Ishikawa (cell line): ENCODE measurements at regions not wholly inside any gene's neighbourhood (a gene's known extent, or its start where the extent isn't known, plus 50 kb on each side); places are given as distances from the start of the nearest gene placed in this dataset.

Source experiments
- CEBPB ChIP-seq: IDR thresholded peaks from 2 replicates; pipeline ENCODE4 v1.6.1; 2012
- CREB1 ChIP-seq: IDR thresholded peaks from 2 replicates; pipeline ENCODE4 v1.6.1; 2012; ENCODE audit warnings: low read depth
- EGR1 ChIP-seq: IDR thresholded peaks from 2 replicates; pipeline ENCODE4 v1.6.1; 2012
- EP300 ChIP-seq: IDR thresholded peaks from 2 replicates; pipeline ENCODE4 v1.6.1; 2012; ENCODE audit warnings: borderline replicate concordance
- FOXM1 ChIP-seq: IDR thresholded peaks from 2 replicates; pipeline ENCODE4 v1.6.1; 2012; ENCODE audit warnings: low read depth, borderline replicate concordance
- NFIC ChIP-seq: IDR thresholded peaks from 2 replicates; pipeline ENCODE4 v1.6.1; 2012
- RAD21 ChIP-seq: IDR thresholded peaks from 2 replicates; pipeline ENCODE4 v1.6.1; 2012; ENCODE audit warnings: low read depth
- TAF1 ChIP-seq: IDR thresholded peaks from 2 replicates; pipeline ENCODE4 v1.6.1; 2012; ENCODE audit warnings: low read depth, mild to moderate bottlenecking
- TCF12 ChIP-seq: IDR thresholded peaks from 2 replicates; pipeline ENCODE4 v1.6.1; 2012; ENCODE audit warnings: low read depth
- TEAD4 ChIP-seq: IDR thresholded peaks from 2 replicates; pipeline ENCODE4 v1.6.1; 2012
- YY1 ChIP-seq: IDR thresholded peaks from 2 replicates; pipeline ENCODE4 v1.6.1; 2012; ENCODE audit warnings: low read depth
- ZBTB7A ChIP-seq: IDR thresholded peaks from 2 replicates; pipeline ENCODE4 v1.6.1; 2012; ENCODE audit warnings: low read depth
- TF ChIP-seq, protein P1 (sequence below): IDR thresholded peaks from 2 replicates; pipeline ENCODE4 v1.6.1; 2012; ENCODE audit warnings: low read depth, mild to moderate bottlenecking
- TF ChIP-seq, protein P2 (sequence below): IDR thresholded peaks from 2 replicates; pipeline ENCODE4 v1.6.1; 2012
- TF ChIP-seq, protein P3 (sequence below): IDR thresholded peaks from 2 replicates; pipeline ENCODE4 v1.6.1; 2012

- TF ChIP-seq TCF12 = no peak
- TF ChIP-seq, protein P1, sequence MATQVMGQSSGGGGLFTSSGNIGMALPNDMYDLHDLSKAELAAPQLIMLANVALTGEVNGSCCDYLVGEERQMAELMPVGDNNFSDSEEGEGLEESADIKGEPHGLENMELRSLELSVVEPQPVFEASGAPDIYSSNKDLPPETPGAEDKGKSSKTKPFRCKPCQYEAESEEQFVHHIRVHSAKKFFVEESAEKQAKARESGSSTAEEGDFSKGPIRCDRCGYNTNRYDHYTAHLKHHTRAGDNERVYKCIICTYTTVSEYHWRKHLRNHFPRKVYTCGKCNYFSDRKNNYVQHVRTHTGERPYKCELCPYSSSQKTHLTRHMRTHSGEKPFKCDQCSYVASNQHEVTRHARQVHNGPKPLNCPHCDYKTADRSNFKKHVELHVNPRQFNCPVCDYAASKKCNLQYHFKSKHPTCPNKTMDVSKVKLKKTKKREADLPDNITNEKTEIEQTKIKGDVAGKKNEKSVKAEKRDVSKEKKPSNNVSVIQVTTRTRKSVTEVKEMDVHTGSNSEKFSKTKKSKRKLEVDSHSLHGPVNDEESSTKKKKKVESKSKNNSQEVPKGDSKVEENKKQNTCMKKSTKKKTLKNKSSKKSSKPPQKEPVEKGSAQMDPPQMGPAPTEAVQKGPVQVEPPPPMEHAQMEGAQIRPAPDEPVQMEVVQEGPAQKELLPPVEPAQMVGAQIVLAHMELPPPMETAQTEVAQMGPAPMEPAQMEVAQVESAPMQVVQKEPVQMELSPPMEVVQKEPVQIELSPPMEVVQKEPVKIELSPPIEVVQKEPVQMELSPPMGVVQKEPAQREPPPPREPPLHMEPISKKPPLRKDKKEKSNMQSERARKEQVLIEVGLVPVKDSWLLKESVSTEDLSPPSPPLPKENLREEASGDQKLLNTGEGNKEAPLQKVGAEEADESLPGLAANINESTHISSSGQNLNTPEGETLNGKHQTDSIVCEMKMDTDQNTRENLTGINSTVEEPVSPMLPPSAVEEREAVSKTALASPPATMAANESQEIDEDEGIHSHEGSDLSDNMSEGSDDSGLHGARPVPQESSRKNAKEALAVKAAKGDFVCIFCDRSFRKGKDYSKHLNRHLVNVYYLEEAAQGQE = no peak
- TF ChIP-seq FOXM1 = no peak
- no peak for TF ChIP-seq CEBPB
- no peak for TF ChIP-seq CREB1
- no peak for TF ChIP-seq RAD21
- TF ChIP-seq EP300 = no peak
- TF ChIP-seq, protein P2, sequence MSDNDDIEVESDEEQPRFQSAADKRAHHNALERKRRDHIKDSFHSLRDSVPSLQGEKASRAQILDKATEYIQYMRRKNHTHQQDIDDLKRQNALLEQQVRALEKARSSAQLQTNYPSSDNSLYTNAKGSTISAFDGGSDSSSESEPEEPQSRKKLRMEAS = no peak
- TF ChIP-seq, protein P3, sequence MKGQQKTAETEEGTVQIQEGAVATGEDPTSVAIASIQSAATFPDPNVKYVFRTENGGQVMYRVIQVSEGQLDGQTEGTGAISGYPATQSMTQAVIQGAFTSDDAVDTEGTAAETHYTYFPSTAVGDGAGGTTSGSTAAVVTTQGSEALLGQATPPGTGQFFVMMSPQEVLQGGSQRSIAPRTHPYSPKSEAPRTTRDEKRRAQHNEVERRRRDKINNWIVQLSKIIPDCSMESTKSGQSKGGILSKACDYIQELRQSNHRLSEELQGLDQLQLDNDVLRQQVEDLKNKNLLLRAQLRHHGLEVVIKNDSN = no peak
- no peak for TF ChIP-seq EGR1
- TF ChIP-seq TEAD4 = no peak
- TF ChIP-seq TAF1 = no peak
Measured at GRCh38 chr3:77913524-77914174, 873.8 kb downstream of the ROBO2 start.

DNA sequence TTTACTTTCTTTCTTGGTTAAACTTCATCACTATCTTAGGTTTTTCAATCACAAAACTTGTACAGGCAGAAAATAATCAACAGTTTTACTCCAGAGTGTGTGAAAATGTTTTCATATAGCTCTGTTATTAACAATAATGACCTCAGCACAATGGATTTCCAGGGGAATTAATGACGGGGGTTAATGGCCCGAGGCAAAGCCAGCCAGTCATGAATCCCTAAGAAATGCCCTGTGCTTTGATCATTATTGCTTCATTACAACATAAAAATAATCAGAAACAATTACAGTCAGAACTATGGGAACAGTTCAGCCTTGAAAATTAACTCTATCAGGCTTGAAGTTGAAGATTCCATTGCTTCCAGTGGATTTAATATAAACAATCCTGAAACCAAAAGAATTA lies 875.4 kb downstream of the ROBO2 start:
- TF ChIP-seq TEAD4 = no peak
- TF ChIP-seq, protein P2 = no peak
- TF ChIP-seq EGR1 = no peak
- TF ChIP-seq NFIC = no peak
- TF ChIP-seq, protein P3 = no peak
- TF ChIP-seq CREB1 = no peak
- TF ChIP-seq ZBTB7A = no peak
- no peak for TF ChIP-seq TAF1

DNA sequence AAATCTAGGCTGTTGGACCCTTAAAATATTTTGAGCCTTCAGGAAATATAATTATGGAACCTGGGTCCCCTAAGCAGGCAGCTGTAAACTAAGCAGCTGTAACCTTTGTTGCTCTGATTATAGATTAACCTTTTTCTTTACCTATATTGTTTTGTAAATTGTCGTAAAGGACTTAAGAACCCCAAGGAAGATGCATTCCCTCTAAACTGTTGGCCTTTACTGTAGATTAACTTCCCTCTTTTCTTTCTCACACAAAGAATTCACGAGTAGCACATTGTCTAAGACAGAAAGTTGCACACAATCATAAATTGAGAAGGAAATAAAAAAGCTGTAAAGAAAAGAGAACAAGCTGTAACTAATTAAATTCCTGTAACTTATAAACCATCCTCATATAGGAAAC lies 877.3 kb downstream of the ROBO2 start:
- TF ChIP-seq, protein P1 = no peak
- TF ChIP-seq CREB1 (no peak), TEAD4 (no peak), YY1 (no peak), NFIC (no peak), CEBPB (no peak), FOXM1 (no peak)

- TF ChIP-seq EGR1 = no peak
- TF ChIP-seq TAF1 = no peak
- TF ChIP-seq, protein P1 = no peak
- no peak for TF ChIP-seq ZBTB7A
- no peak for TF ChIP-seq EP300
- no peak for TF ChIP-seq FOXM1
- no peak for TF ChIP-seq TEAD4
- TF ChIP-seq CREB1 = no peak
- TF ChIP-seq CEBPB = no peak
Measured at GRCh38 chr3:77919244-77919643, 879.3 kb downstream of the ROBO2 start.
